ENCODE measurements at regions not wholly inside any gene's neighbourhood (a gene's known extent, or its start where the extent isn't known, plus 50 kb on each side); places are given as distances from the start of the nearest gene placed in this dataset.

DNA sequence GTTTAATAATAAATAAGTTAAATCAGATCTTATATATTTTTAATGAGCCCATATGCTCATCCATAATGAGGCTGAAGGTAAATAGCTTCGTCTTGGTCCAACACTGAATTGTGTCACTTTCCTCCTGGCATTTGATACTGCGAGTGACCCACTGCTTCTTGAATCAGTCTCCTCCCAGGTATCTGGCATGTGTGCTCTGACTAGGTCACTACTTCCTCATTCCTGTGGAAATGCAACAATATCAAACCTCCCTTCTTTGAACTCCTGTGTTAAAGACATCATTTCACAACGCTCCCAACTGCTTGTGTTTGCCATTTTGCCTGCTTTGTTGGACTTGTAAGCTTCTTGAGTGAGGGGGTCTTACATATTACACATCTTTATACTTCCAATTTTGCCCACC is 157.7 kb downstream of the SLC24A2 start:
- H3K4me1 ChIP-seq (ENCODE audit: insufficient read depth, low read length), result peaks cover 2% of the 10 kb centered on the region; the same call in 1 of the 2 replicates
- no peak overlapping the region for H2BK12ac ChIP-seq (ENCODE audit: insufficient read length, low read depth, low read length)
- no peaks in the 10 kb centered on the region for H3K9me3 ChIP-seq (ENCODE audit: control insufficient read depth, low read depth, low read length)
- no peaks in the 10 kb centered on the region for H3K27me3 ChIP-seq (ENCODE audit: insufficient read depth, low read length)
- no peaks in the 10 kb centered on the region for H3K27me3 Mint-ChIP-seq (ENCODE audit: low read depth)
- no peak overlapping the region for H2BK15ac ChIP-seq (ENCODE audit: low read depth, low read length)
- no peak overlapping the region for H2BK20ac ChIP-seq (ENCODE audit: low read depth, low read length, poor library complexity, severe bottlenecking)
- no peaks in the 10 kb centered on the region for H3K36me3 Mint-ChIP-seq (ENCODE audit: insufficient read depth in 1 of 3, low read depth in 3 of 3)
- no peak overlapping the region; a peak in 1 of 7 replicates for H3K27ac Mint-ChIP-seq
- H3K4me2 ChIP-seq (ENCODE audit: insufficient read depth, insufficient read length, low read length), result no peak overlapping the region
- H3K14ac ChIP-seq (ENCODE audit: insufficient read depth, low read length), result no peak overlapping the region
- no peak overlapping the region for H3K23ac ChIP-seq (ENCODE audit: insufficient read length, low read depth, low read length)
- H3K4me1 Mint-ChIP-seq, result peaks cover 0 to 6% of the 10 kb centered on the region in 2 experiments; a peak in 2 of 4 replicates
- H3K79me1 ChIP-seq (ENCODE audit: insufficient read depth, low read depth, low read length, poor library complexity, severe bottlenecking), result no peaks in the 10 kb centered on the region
- H4K8ac ChIP-seq (replicated peaks; ENCODE audit: insufficient read length, low read depth, low read length), result no peak overlapping the region
- no peak overlapping the region for H2AK5ac ChIP-seq (ENCODE audit: insufficient read length, low read length)
- DNase-seq, result no peak
- no peak overlapping the region for H3T11ph ChIP-seq (ENCODE audit: low read length)
- H3K18ac ChIP-seq (ENCODE audit: insufficient read length, low read depth, low read length), result no peak overlapping the region
- H3K23me2 ChIP-seq (ENCODE audit: insufficient read length, low read depth, low read length, poor library complexity, severe bottlenecking), result no peaks in the 10 kb centered on the region
- H3K27ac ChIP-seq (ENCODE audit: insufficient read length, low read depth, low read length), result no peak overlapping the region
- TF ChIP-seq CTCF (conservative IDR thresholded peaks at IDR 0.05), result no peak
- no peaks in the 10 kb centered on the region for H4K20me1 ChIP-seq (ENCODE audit: control insufficient read depth, insufficient read depth, insufficient read length)
- no peaks in the 10 kb centered on the region for H3K9me3 Mint-ChIP-seq
- H2BK120ac ChIP-seq (ENCODE audit: low read depth, low read length, poor library complexity, severe bottlenecking), result no peak overlapping the region
- H4K91ac ChIP-seq (ENCODE audit: insufficient read length, low read depth, low read length), result no peak overlapping the region
- no peak overlapping the region for H2BK5ac ChIP-seq (ENCODE audit: insufficient read length, low read length)
- no peak overlapping the region for H3K9ac ChIP-seq (ENCODE audit: extremely low read depth, insufficient read length, low read length)
- no peaks in the 10 kb centered on the region for H3K79me2 ChIP-seq (ENCODE audit: insufficient read depth, low read length)
- H3K4me3 Mint-ChIP-seq, result no peak overlapping the region
- no CpG with 5 or more reads among the region's 3 CpGs for WGBS (ENCODE audit: extremely low coverage, insufficient read length, low lambda C conversion rate)
- no peak overlapping the region for H4K5ac ChIP-seq (ENCODE audit: insufficient read length, low read depth, low read length)
- no peak overlapping the region for H2AFZ ChIP-seq (ENCODE audit: low read length)
- H3K56ac ChIP-seq (ENCODE audit: insufficient read length, low read depth, low read length), result no peak overlapping the region
- no peak overlapping the region for H3K4ac ChIP-seq (ENCODE audit: low read depth, low read length)
